ENCODE measurements at regions not wholly inside any gene's neighbourhood (a gene's known extent, or its start where the extent isn't known, plus 50 kb on each side); places are given as distances from the start of the nearest gene placed in this dataset.

- TF ChIP-seq CTCF (IDR thresholded peaks at IDR 0.05 in 2 of 3, conservative IDR thresholded peaks at IDR 0.05 in 1 of 3; ENCODE audit: borderline replicate concordance in 1 of 3, insufficient read depth in 1 of 3, low read depth in 2 of 3, low read length in 2 of 3) (no peak), POLR2A (IDR thresholded peaks at IDR 0.05; ENCODE audit: borderline replicate concordance, extremely low read depth, insufficient read depth, insufficient read length) (no peak), REST (IDR thresholded peaks at IDR 0.05; ENCODE audit: low read depth) (no peak), EZH2phosphoT487 (IDR thresholded peaks at IDR 0.05; ENCODE audit: borderline replicate concordance) (no peak), EZH2 (IDR thresholded peaks at IDR 0.05) (no peak), ZNF274 (IDR thresholded peaks at IDR 0.05; ENCODE audit: low read depth, low read length) (no peak), MAX (IDR thresholded peaks at IDR 0.05) (no peak), YY1 (IDR thresholded peaks at IDR 0.05; ENCODE audit: extremely low read depth, insufficient replicate concordance, low read depth, low read length) (no peak), POLR2AphosphoS5 (IDR thresholded peaks at IDR 0.05; ENCODE audit: low read depth, low read length) (no peak), SIN3A (IDR thresholded peaks at IDR 0.05; ENCODE audit: low read depth) (no peak), RAD21 (IDR thresholded peaks at IDR 0.05; ENCODE audit: low read depth) (no peak)
Measured at GRCh38 chr10:43904844-43905243, 256.2 kb upstream of the ZNF32 start.

All from HCT116 (cell line).